ENCODE measurements at regions not wholly inside any gene's neighbourhood (a gene's known extent, or its start where the extent isn't known, plus 50 kb on each side); places are given as distances from the start of the nearest gene placed in this dataset.

DNA sequence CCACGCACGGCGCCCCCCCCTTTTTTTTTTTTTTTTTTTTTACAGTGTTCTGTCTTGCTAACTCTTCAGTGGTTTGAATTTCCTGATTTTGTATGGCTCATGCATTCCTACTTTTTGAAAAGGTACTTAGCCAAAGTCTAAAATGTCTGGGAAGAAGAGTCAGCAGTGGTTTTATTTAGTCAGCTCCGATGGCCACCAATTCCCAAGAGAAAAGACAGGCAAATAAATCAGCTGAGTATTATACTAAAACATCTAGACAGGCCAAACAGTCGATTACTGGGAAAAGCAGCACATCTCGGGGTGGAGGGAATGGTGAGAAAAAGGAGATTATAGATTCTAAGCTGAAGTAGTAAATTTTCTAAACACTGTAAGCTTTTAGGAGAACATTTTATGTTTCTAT lies 192.5 kb upstream of the ZRANB2 start:
- Histone ChIP-seq H3K4me3 (no peak overlapping the region), H3K9me3 (no peaks in the 10 kb centered on the region), H3K36me3 (no peaks in the 10 kb centered on the region), H3K27me3 (no peaks in the 10 kb centered on the region)
- no peak for DNase-seq

DNA sequence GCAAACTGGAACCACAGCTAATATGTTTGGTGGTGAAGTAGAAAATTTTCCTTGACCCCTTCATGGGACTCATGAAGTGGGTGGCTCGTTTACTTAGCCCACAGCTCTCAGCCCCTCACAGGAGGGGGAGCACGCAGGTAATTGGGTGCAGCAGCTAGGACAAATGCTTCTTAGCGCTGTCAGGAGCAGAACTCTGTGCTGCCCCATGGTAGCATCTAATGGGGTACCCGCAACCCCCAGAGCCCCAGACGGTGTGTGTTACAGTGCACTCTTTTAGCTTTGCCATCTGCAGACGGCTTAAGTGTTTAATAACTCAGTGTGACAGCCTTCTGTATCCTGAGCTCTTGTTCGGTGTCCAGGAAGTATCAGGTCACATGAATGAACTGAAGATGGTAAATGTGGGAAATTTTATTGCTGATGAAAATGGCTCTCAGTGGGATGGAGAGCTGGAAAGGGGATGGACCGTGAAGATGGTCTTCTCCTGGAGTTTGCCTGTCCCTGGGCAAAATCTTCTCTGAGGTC lies 189.6 kb upstream of the ZRANB2 start:
- Histone ChIP-seq H3K9me3 (no peaks in the 10 kb centered on the region), H3K27me3 (no peaks in the 10 kb centered on the region), H3K4me3 (no peak overlapping the region), H3K36me3 (no peaks in the 10 kb centered on the region)
- DNase-seq = no peak

- H3K36me3 ChIP-seq = no peaks in the 10 kb centered on the region
- no peaks in the 10 kb centered on the region for H3K27me3 ChIP-seq
- H3K9me3 ChIP-seq = no peaks in the 10 kb centered on the region
- DNase-seq = no peak
- H3K4me3 ChIP-seq = no peak overlapping the region
Measured at GRCh38 chr1:71269818-71270217, 189.0 kb upstream of the ZRANB2 start.

GRCh38 chr1:71269179-71269578 lies 188.3 kb upstream of the ZRANB2 start:
- H3K4me3 ChIP-seq = no peak overlapping the region
- no peaks in the 10 kb centered on the region for H3K36me3 ChIP-seq
- DNase-seq = no peak
- no peaks in the 10 kb centered on the region for H3K27me3 ChIP-seq
- H3K9me3 ChIP-seq = no peaks in the 10 kb centered on the region

DNA sequence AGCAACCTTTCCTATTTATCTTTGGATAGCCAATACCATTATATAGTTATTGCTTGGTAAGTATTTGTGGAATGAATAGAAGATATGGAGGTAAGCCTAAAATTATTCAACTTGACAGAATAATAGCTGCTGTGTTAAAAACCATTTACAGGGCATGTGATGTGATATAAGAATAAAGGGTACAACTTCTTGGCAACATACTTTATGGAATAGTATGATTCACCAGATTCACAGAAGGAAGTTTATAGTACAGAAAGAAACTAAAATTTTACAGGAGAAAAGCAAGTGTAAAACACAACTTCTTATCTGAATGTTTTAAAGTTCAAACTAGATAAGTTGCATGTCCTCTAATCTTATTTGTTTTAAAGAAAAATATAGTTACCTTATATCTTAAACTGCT lies 186.4 kb upstream of the ZRANB2 start:
- Histone ChIP-seq H3K4me3 (no peak overlapping the region), H3K9me3 (no peaks in the 10 kb centered on the region), H3K27me3 (no peaks in the 10 kb centered on the region), H3K36me3 (no peaks in the 10 kb centered on the region)
- no peak for DNase-seq

DNA sequence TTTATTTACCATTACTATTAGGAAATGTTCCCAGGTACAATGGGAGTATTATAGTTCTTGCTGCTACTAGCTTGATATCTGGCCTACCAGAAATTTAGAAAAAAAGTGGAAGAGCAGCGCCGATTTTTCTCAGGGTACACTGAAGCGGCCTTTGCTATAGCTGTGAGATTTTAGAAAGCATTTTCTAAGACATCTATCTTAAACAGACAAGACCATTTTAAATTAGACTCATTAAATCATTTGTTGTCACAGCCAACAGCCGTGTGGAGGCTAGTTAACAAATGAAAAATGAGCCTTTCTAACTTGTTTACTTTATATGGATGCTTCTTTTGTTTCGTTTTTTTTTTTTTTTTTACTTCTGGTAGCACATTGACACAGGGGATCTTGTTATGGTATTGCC lies 183.2 kb upstream of the ZRANB2 start:
- no peak overlapping the region for H3K4me3 ChIP-seq
- no peaks in the 10 kb centered on the region for H3K27me3 ChIP-seq
- H3K9me3 ChIP-seq = no peaks in the 10 kb centered on the region
- no peaks in the 10 kb centered on the region for H3K36me3 ChIP-seq
- DNase-seq = no peak

DNA sequence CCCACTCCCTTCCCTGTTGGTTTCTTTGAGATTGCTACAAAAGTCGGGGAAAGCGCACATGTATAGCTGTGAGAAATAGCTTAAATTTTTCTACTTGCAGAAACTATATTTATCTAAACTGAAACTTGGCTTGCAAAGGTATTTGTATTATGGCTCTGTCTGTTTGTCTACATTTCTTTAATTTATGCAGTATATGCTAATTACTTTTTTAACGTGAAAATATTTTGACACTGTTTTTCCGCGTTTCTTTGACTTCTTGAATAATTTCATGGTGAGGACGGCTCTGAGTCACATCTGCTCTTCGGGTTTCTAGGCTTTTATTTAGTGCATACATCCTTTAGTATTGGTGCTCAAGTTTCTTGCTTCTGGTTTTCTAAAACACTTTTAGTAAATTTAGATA lies 182.1 kb upstream of the ZRANB2 start:
- H3K36me3 ChIP-seq = no peaks in the 10 kb centered on the region
- DNase-seq = no peak
- no peaks in the 10 kb centered on the region for H3K27me3 ChIP-seq
- no peak overlapping the region for H3K4me3 ChIP-seq
- H3K9me3 ChIP-seq = no peaks in the 10 kb centered on the region

DNA sequence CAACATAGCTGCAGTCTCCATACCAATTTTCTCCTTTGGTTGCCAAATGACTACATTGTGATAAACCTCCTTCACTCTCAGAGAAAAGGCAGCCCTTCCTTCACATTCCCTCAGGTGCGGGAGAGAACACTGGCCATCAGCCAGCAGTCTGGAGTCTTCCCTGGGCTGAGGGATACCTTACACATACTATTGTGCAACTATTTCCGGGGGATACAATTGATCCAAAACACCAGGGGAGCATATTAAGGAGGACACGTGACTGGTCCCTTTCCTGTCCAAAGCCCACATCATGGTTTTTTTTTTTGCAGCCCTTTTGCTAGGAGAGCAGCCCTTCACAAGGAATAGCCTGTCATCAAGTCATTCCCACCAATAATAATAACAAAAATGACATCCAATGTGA lies 172.1 kb upstream of the ZRANB2 start:
- no peak for DNase-seq
- H3K36me3 ChIP-seq = no peaks in the 10 kb centered on the region

DNA sequence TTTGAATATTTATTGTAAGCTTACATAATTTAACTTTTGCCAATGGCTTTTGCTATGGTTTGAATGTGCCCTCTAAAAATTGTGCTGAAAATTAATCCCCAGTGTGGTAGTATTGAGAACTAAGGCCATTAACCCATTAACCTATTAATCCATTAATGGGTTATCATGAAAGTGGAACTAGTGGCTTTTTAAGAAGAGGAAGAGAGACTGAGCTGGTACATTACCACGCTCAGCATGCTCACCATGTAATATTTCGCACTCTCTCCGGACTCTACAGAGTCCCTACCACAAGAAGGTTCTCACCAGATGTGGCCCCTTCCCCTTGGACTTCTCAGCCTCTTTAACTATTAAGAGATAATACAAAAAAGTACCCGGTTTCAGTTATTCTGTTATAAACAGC lies 164.4 kb upstream of the ZRANB2 start:
- H3K4me3 ChIP-seq = no peak overlapping the region
- DNase-seq = no peak
- no peaks in the 10 kb centered on the region for H3K36me3 ChIP-seq
- no peaks in the 10 kb centered on the region for H3K27me3 ChIP-seq
- no peaks in the 10 kb centered on the region for H3K9me3 ChIP-seq

More for the DNA sequence above, 172.1 kb upstream of the ZRANB2 start:
- H3K27me3 ChIP-seq = no peaks in the 10 kb centered on the region
- H3K4me3 ChIP-seq = no peak overlapping the region
- no peaks in the 10 kb centered on the region for H3K9me3 ChIP-seq

DNA sequence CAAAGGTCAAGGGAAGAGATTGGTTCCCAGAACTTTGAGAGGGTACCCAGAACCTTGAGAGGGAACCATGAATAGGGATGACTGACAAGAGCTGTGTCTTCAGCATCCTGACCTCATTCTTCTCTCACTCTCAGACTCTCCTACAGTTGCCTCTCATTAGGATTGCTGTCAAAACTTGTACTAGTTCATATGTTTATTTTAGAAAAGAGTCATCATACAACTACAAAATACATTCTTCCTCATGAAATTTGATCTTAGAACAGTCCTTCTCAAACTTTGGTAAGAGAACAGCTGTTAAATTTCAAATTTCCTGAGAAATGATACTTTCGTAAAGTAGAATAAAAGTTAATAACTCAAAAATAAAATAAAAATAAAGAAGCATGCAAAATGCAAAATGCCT lies 161.4 kb upstream of the ZRANB2 start:
- Histone ChIP-seq H3K36me3 (no peaks in the 10 kb centered on the region), H3K9me3 (no peaks in the 10 kb centered on the region), H3K4me3 (no peak overlapping the region), H3K27me3 (no peaks in the 10 kb centered on the region)
- no peak for DNase-seq

- Histone ChIP-seq H3K36me3 (no peaks in the 10 kb centered on the region), H3K9me3 (no peaks in the 10 kb centered on the region), H3K27me3 (no peaks in the 10 kb centered on the region), H3K4me3 (no peak overlapping the region)
- no peak for DNase-seq
Measured at GRCh38 chr1:71240656-71241055, 159.8 kb upstream of the ZRANB2 start.

DNA sequence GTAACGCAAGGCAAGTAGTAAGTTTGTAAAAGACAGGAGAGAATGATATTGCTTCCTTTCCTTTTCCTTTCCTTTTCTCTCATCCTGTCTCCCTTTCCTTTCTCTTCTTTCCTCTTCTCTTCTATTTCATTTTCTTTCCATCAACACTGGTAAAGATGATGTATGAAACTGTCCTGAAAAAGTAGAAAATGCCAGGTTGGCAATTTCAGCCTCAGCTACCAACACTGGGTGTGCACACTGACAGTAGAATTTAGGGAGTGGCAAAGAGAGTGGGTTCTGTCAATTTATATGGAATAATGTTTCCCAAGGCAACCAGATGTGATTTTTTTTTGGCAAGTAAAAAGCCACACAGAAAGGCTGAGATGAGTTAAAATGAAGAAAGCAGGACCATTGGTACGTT lies 155.7 kb upstream of the ZRANB2 start:
- DNase-seq = no peak
- Histone ChIP-seq H3K4me3 (no peak overlapping the region), H3K9me3 (no peaks in the 10 kb centered on the region), H3K27me3 (no peaks in the 10 kb centered on the region), H3K36me3 (no peaks in the 10 kb centered on the region)

GRCh38 chr1:71233645-71234044 lies 152.8 kb upstream of the ZRANB2 start:
- Histone ChIP-seq H3K27me3 (no peaks in the 10 kb centered on the region), H3K36me3 (no peaks in the 10 kb centered on the region), H3K4me3 (no peak overlapping the region), H3K9me3 (no peaks in the 10 kb centered on the region)
- DNase-seq = no peak

DNA sequence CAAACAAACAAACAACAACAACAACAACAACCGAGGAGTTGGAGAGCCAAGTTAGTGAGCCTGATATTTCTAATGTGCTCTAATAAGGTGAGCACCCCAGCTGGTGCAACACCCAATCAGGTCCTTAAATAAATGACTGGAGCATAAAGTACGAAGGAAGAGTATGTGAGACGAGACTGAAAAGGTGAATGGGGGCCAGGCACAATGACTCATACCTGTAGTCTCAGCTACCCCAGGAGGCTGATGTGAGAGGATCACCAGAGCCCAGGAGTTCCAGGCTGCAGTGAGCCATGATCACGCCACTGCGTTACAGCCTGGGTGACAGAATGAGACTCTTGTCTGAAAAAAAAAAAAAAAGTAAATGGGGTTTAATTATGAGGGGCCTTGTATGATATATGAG lies 152.0 kb upstream of the ZRANB2 start:
- Histone ChIP-seq H3K4me3 (no peak overlapping the region), H3K27me3 (no peaks in the 10 kb centered on the region), H3K9me3 (no peaks in the 10 kb centered on the region), H3K36me3 (no peaks in the 10 kb centered on the region)
- DNase-seq = no peak

- H3K36me3 ChIP-seq = no peaks in the 10 kb centered on the region
- no peak overlapping the region for H3K4me3 ChIP-seq
- DNase-seq = no peak
- no peaks in the 10 kb centered on the region for H3K27me3 ChIP-seq
- no peaks in the 10 kb centered on the region for H3K9me3 ChIP-seq
Measured at GRCh38 chr1:71232166-71232763, 151.4 kb upstream of the ZRANB2 start.

GRCh38 chr1:71231751-71232150 lies 150.9 kb upstream of the ZRANB2 start:
- no peaks in the 10 kb centered on the region for H3K9me3 ChIP-seq
- H3K4me3 ChIP-seq = no peak overlapping the region
- no peaks in the 10 kb centered on the region for H3K36me3 ChIP-seq
- DNase-seq = no peak
- no peaks in the 10 kb centered on the region for H3K27me3 ChIP-seq

DNA sequence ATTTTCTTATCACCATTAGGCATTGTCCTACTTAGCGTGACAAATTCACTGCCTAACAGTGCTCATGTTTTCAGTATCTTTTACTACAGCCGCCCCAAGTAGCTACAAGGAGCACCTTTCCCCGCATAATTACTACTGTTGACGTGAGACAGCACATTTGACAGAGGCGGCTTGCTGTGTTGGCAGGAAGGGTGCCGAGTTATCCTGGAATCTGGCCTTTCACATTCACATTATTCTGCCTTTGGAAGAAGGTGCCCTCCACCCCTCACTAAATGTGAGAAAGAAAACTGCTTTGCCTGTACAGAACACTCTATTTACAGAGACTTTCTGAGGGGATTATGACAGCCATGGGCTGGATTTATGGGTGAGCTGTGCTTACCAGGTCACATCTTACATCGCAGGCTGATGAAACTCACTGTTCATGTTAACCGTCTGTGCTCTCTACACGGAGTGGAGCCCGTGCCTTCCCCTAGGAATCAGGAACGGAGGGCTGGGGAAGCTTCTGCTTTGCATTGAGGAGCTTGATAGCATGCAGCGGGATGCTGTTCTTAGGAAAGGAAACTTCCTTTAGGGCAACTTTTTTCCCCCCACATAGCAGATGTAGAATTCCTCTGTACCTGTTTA lies 148.0 kb upstream of the ZRANB2 start:
- no peaks in the 10 kb centered on the region for H3K27me3 ChIP-seq
- DNase-seq = no peak
- H3K4me3 ChIP-seq = no peak overlapping the region
- no peaks in the 10 kb centered on the region for H3K36me3 ChIP-seq
- H3K9me3 ChIP-seq = no peaks in the 10 kb centered on the region

DNA sequence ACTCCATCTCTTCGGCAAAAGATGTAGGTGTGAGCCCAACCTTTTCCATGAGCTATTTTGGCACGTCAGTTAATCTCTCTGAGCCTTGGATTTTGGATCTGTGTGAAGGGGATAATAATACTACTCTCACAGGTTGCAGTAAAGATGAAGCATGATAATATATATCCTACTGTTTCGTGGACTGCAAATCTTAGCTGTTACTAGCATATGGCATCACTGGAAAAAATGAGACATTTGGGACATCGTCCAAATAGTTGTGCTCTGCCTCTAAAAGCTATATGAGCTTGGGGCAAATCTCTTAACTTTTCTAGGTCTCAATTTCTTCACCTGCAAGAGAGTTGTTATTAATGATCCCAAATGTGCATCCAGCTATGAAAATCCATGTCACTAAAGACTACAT lies 147.4 kb upstream of the ZRANB2 start:
- H3K36me3 ChIP-seq = no peaks in the 10 kb centered on the region
- H3K4me3 ChIP-seq = no peak overlapping the region
- no peaks in the 10 kb centered on the region for H3K9me3 ChIP-seq
- no peak for DNase-seq
- no peaks in the 10 kb centered on the region for H3K27me3 ChIP-seq

Data from MG63 (cell line).